ENCODE measurements at regions not wholly inside any gene's neighbourhood (a gene's known extent, or its start where the extent isn't known, plus 50 kb on each side); places are given as distances from the start of the nearest gene placed in this dataset.
"Not testable (repeated sequence)": the region's sequence is repeated elsewhere in the genome, so short reads cannot be mapped to it uniquely, and the experiment has no call there.

DNA sequence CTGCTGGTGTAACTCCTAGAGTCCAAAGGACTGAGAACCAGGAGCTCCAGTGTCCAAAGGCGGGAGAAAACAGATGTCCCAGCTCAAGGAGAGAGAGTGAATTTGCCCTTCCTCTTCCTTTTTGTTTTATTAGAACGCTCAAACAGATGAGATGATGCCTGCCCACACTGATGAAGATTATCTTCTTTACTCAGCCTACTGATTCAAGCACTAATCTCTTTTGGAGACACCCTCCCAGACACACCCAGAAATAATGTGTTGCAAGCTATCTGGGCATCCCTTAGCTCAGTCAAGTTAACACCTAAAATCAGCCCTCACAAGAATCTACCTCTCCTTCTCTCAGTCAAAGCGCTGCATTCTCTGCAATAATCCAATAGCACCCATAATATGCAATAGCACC, 78.2 kb upstream of the BCL2L14 start (continued):
- TF ChIP-seq, protein P1, sequence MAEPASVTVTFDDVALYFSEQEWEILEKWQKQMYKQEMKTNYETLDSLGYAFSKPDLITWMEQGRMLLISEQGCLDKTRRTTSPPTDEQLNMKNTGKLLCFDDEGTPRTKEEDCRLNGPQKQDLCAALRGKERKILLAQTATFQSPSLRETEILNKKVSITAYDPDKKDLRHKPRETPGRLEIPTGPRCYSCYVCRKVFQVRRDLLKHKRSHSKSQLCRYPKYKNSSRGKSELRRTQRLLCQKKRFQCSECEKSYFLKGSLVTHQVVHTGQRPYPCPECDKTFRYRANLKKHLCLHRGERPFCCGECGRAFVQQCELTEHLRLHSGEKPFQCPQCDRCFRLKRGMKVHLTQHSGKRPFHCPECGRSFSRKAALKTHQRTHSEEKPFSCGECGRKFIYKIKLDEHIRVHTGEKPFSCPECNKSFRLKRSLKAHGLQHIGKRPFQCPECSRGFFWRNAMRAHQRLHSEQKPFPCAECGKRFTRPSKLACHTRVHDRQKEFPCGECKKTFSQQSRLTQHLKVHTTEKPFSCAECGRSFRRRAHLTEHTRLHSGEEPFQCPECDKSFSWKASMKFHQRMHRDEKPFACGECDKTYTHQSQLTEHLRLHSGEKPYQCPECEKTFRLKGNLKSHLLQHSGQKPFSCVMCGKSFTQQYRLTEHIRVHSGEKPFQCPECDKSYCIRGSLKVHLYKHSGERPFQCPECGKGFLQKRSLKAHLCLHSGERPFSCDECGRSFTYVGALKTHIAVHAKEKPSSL (CRISPR knock-in tag; conservative IDR thresholded peaks at IDR 0.05): no peak
- TF ChIP-seq RELA (CRISPR knock-in tag; IDR thresholded peaks at IDR 0.05; ENCODE audit: borderline replicate concordance) (no peak), ZNF317 (CRISPR knock-in tag; IDR thresholded peaks at IDR 0.05; ENCODE audit: borderline replicate concordance, low read depth) (no peak), MYBL2 (CRISPR knock-in tag; IDR thresholded peaks at IDR 0.05) (no peak), FOXJ3 (CRISPR knock-in tag; IDR thresholded peaks at IDR 0.05; ENCODE audit: borderline replicate concordance) (no peak), OVOL2 (CRISPR knock-in tag; IDR thresholded peaks at IDR 0.05; ENCODE audit: borderline replicate concordance) (no peak)
- TF ChIP-seq, protein P2, sequence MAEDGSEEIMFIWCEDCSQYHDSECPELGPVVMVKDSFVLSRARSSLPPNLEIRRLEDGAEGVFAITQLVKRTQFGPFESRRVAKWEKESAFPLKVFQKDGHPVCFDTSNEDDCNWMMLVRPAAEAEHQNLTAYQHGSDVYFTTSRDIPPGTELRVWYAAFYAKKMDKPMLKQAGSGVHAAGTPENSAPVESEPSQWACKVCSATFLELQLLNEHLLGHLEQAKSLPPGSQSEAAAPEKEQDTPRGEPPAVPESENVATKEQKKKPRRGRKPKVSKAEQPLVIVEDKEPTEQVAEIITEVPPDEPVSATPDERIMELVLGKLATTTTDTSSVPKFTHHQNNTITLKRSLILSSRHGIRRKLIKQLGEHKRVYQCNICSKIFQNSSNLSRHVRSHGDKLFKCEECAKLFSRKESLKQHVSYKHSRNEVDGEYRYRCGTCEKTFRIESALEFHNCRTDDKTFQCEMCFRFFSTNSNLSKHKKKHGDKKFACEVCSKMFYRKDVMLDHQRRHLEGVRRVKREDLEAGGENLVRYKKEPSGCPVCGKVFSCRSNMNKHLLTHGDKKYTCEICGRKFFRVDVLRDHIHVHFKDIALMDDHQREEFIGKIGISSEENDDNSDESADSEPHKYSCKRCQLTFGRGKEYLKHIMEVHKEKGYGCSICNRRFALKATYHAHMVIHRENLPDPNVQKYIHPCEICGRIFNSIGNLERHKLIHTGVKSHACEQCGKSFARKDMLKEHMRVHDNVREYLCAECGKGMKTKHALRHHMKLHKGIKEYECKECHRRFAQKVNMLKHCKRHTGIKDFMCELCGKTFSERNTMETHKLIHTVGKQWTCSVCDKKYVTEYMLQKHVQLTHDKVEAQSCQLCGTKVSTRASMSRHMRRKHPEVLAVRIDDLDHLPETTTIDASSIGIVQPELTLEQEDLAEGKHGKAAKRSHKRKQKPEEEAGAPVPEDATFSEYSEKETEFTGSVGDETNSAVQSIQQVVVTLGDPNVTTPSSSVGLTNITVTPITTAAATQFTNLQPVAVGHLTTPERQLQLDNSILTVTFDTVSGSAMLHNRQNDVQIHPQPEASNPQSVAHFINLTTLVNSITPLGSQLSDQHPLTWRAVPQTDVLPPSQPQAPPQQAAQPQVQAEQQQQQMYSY (CRISPR knock-in tag; IDR thresholded peaks at IDR 0.05): no peak
- TF ChIP-seq, protein P3, sequence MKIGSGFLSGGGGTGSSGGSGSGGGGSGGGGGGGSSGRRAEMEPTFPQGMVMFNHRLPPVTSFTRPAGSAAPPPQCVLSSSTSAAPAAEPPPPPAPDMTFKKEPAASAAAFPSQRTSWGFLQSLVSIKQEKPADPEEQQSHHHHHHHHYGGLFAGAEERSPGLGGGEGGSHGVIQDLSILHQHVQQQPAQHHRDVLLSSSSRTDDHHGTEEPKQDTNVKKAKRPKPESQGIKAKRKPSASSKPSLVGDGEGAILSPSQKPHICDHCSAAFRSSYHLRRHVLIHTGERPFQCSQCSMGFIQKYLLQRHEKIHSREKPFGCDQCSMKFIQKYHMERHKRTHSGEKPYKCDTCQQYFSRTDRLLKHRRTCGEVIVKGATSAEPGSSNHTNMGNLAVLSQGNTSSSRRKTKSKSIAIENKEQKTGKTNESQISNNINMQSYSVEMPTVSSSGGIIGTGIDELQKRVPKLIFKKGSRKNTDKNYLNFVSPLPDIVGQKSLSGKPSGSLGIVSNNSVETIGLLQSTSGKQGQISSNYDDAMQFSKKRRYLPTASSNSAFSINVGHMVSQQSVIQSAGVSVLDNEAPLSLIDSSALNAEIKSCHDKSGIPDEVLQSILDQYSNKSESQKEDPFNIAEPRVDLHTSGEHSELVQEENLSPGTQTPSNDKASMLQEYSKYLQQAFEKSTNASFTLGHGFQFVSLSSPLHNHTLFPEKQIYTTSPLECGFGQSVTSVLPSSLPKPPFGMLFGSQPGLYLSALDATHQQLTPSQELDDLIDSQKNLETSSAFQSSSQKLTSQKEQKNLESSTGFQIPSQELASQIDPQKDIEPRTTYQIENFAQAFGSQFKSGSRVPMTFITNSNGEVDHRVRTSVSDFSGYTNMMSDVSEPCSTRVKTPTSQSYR (CRISPR knock-in tag; IDR thresholded peaks at IDR 0.05): no peak

DNA sequence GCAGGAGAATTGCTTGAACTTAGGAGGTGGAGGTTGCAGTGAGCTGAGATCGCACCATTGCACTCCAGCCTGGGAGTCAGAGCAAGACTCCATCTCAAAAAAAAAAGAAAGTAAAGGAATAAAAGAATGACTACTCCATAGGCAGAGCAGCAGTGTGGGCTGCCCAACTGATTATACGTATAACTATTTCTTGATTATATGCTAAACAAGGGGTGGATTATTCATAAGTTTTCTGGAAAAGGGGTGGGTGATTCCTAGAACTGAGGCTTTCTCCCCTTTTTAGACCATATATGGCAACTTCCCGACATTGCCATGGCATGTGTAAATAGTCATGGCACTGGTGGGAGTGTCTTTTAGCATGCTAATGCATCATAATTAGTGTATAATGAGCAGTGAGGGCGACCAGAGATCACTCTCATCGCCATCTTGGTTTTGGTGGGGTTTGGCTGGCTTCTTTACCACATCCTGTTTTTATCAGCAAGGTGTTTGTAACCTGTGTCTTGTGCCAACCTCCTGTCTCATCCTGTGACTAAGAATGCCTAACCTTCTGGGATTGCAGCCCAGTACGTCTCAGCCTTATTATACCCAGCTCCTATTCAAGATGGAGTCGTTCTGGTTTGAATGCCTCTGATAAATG, 72.3 kb upstream of the BCL2L14 start:
- H3K27ac Mint-ChIP-seq; H3K4me1 Mint-ChIP-seq; ATAC-seq; H3K36me3 Mint-ChIP-seq; H3K9me3 Mint-ChIP-seq; CTCF ChIA-PET; H3K27me3 Mint-ChIP-seq (ENCODE audit: low read depth); H3K4me3 Mint-ChIP-seq; POLR2A ChIA-PET; DNase-seq (ENCODE audit: low spot score): not testable (repeated sequence)

DNA sequence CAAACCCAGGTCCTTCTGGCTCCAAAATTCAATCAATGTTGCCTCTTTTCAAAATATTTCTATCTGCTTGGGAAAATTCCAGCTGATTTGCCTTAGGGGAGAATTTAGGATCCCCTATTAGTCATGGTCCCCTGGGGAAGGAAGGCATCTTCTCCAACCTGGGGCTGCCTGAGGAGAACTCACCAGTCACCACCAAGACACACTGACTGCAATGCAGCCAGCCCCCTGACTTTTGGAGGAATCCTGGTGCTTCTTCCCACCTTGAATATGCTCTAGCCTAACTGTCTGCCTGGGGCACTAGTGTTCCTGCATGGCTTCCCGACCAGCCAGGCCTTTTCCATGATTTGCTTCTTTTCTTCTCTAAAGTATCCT, 71.8 kb upstream of the BCL2L14 start:
- peaks cover 3% of the 10 kb centered on the region; the same call in 1 of the 2 replicates for H3K9me3 Mint-ChIP-seq
- no peak overlapping the region for H3K4me3 Mint-ChIP-seq
- H3K36me3 Mint-ChIP-seq: no peaks in the 10 kb centered on the region
- ChIA-PET CTCF (no interaction called here), POLR2A (no interaction called here)
- peaks cover 4% of the 10 kb centered on the region; the same call in 1 of the 2 replicates for H3K27me3 Mint-ChIP-seq (ENCODE audit: low read depth)
- ATAC-seq: no peak
- DNase-seq (ENCODE audit: low spot score): no peak
- no peak overlapping the region for H3K27ac Mint-ChIP-seq
- no peak for TF ChIP-seq RELA (CRISPR knock-in tag; IDR thresholded peaks at IDR 0.05; ENCODE audit: borderline replicate concordance)
- no peak for TF ChIP-seq CREM (CRISPR knock-in tag; IDR thresholded peaks at IDR 0.05)
- TF ChIP-seq, protein P4, sequence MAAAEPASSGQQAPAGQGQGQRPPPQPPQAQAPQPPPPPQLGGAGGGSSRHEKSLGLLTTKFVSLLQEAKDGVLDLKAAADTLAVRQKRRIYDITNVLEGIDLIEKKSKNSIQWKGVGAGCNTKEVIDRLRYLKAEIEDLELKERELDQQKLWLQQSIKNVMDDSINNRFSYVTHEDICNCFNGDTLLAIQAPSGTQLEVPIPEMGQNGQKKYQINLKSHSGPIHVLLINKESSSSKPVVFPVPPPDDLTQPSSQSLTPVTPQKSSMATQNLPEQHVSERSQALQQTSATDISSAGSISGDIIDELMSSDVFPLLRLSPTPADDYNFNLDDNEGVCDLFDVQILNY (CRISPR knock-in tag; IDR thresholded peaks at IDR 0.05): no peak
- no peak for TF ChIP-seq ZNF232 (CRISPR knock-in tag; IDR thresholded peaks at IDR 0.05)
- TF ChIP-seq, protein P5, sequence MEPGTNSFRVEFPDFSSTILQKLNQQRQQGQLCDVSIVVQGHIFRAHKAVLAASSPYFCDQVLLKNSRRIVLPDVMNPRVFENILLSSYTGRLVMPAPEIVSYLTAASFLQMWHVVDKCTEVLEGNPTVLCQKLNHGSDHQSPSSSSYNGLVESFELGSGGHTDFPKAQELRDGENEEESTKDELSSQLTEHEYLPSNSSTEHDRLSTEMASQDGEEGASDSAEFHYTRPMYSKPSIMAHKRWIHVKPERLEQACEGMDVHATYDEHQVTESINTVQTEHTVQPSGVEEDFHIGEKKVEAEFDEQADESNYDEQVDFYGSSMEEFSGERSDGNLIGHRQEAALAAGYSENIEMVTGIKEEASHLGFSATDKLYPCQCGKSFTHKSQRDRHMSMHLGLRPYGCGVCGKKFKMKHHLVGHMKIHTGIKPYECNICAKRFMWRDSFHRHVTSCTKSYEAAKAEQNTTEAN (CRISPR knock-in tag; IDR thresholded peaks at IDR 0.05): no peak
- H3K4me1 Mint-ChIP-seq: no peaks in the 10 kb centered on the region

All from WTC11 (cell line).